ENCODE measurements at regions not wholly inside any gene's neighbourhood (a gene's known extent, or its start where the extent isn't known, plus 50 kb on each side); places are given as distances from the start of the nearest gene placed in this dataset.

DNA sequence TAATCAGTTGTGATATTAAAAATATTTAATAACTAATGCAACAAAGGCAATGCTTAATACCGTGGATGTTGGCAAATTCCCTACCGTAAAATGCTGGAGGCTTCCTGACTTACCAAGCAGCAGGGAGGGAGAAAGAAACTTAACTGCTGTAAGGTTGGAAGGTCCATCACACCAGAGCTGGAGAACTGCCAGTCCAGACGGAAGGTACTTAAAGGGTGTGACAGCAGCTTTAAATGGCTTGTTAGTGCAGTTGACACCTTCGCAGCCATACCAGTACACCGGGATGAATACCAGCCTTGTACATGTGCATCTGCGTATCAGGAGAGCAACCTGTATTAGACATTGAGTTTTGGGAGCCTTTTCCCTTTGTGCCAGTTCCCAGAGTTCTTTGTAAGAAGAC is 269.5 kb upstream of the NCAM2 start:
- FAIRE-seq: no peak

DNA sequence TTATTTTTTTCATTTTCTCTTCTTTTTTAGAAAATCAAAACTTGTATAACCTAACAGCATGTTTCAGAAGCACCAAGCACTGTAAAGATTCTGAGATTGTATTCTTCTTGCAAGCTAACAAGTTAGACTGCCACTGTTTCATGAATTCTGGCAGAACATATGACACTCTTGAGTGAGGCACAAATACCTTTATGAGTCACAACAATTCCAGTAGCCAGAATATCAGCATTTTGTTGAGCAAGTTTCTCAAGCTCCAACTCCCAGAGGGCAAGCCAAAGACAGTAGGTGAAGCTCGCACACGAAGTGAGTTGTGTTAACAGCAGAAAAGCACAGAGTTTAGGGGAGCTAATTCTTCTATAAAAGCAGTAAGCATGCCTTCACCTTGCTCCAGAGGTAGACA is 268.8 kb upstream of the NCAM2 start:
- FAIRE-seq: no peak

DNA sequence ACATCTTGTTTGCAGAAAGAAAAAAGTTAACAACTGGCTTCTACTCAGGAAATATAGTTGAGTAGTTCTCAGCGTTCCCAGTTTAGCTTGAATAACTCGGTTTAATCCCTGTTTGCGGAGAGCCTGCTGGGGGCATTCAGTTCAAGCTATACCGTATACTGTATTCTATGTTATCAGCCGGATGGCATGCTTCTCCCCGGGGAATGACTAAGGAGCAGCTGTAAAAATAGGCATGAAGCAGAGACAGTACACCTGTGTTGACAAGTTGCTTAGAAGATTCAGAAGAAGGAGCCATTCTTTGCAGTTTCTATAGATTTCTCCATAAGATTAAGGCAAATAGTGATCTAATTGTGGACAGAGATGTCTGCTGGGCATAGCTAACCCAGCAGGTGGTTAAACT is 267.8 kb upstream of the NCAM2 start:
- FAIRE-seq: no peak

DNA sequence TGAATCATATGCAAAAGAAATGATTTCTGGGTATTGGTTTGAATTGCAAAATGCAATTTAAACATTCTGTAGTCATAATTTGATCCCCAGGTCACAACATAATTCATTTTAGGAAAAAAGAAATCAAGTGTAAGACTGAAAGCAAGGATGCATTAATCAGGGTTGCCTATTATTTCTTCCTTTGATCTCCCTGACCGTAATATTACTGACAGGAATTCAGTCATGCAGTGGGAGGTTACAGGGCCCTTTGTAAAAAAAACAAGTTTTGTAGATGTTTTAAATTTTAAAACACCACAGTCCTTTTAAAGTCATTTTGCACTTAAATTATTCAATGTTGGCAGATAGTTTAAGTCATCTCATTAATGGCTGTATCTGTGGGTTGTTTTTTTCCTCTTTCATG is 263.0 kb upstream of the NCAM2 start:
- FAIRE-seq: no peak

DNA sequence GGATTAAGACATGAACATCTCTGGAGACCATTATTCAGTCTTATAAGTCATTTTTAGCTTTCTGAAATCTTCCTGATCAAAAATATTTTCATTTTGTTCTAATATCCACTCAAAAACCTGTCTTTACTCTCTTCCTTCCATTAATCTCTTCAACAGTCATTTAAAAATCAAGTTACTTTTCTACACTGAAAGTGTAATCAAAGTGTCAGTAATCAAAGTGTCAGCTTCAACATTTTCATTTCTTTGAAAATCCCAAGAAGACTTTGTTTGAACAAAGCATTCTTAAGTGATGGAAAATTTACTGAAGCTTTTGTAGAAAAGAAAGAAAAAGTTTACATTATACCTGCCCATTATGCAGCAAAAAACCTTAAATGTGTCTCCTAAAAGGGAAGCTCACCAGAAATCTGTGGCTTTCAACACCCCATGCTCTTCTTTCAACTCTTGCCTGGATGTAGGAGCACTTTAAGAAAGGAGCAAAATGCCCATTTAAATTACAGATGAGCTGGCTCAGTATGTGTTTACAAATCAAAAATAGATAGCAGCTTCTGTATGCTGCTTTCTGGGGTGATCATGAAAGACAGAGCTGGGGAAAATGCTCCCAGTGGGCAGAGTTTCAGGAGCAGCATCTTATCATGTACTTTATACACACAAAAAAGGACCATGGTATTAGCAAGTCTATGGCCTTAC is 260.8 kb upstream of the NCAM2 start:
- no peak for FAIRE-seq

DNA sequence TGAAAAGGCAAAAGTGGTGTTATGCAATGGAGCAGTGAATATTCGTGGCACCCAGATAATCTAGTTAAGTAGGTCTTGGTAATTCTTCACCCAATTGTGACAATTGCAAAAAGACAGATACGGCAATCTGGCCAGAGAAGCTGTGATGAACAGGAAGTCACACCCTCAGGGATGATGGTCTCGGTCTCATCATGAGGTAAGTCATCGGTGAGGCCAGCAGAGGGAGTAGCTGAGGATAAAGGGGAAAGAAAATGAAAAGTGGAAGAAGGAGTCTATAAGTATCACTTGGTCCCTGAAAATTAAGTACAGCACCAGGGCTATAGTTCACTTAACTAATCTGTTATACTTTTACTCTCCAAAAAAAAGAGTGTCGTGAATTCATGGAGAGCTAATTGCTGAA is 258.8 kb upstream of the NCAM2 start:
- no peak for FAIRE-seq

DNA sequence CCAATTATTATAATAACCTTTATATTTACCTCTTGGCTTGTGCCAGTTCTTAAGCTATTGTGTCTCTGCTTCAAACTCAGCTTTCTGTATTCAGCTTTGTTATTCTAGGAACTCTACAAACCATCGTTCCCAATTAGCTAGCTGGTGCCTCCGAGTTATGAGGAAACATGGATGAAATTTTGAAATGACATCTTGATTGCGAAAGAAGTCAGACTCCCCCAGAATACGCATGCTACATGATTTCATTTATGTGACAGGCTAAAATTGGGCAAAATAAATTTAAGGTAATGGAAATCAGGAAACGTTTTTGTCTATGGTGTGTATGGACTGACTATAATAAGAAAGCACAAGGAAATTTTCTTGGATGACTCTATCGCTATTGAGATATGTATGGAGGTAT is 256.8 kb upstream of the NCAM2 start:
- FAIRE-seq: no peak

DNA sequence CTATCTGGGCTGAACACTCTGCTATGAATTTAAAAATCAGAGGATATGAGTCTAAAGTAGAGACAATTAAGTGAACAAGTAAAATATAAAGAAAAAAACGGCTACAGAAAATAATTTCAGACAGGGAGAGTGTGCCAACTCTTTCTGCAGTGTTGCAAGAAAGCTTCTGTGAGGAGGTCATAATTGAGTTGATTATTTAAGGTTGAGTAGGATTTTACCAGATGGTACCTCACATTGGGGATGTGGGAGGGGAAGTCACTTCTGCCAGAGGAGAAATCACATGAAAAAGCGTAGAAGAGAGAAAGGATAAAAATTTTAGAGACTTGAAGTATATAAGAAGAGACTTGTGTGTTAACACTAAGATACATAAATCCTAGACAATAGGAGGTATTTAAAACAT is 238.0 kb upstream of the NCAM2 start:
- no peak for FAIRE-seq

DNA sequence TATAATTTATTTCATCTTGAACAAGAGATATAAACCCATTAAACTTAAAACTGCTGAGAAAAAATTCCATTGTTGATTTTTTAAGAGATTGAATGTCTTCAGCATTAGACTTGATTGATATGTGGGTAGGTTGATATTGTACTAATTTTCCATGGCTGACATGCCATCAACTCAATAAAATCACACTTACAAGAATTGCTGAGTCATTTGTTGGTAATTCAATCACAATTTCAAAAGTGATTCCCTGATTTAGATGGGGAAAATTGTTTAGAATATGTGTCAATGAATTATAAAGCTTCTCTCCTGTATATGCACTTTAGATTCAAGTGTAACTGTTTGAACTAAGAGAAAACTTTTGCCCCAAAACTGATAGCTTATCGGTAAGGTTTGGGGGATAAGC is 223.5 kb upstream of the NCAM2 start:
- no peak for FAIRE-seq

DNA sequence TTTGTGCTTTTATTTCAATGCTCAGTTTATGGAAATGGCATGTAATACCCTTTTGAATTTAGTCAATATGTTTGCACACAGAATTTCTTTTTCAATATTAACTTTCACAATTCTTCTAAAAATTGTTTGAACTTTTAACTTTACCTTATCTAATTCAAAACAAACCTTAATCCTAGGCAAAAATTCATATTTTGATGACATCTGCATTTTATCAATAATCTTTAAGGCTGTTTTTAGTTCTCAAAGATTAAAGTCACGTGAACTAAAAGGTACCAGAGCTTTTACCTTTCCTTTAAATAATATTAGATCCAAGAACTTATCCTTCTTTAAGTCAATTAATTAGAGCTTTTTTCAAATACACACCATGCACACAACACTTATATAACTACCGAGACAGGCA is 218.9 kb upstream of the NCAM2 start:
- FAIRE-seq: no peak

DNA sequence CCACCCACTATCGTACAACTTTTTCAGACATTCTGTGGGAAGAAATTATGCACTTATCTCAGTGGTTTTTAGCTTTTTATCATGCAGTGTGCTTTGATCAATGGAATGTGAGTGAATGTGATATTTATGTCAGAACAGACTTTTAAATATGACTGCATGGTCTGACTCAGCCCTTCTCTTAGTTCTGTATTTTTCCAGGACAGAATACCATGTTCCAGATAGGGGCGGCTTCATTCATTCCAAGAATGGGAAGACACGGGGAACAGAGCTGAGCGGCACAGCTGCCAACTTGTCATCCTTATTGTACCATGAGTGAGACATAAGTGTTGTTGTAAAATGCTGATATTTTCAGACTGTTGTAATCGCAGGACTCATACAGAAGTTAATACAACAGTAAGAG is 214.6 kb upstream of the NCAM2 start:
- no peak for FAIRE-seq

DNA sequence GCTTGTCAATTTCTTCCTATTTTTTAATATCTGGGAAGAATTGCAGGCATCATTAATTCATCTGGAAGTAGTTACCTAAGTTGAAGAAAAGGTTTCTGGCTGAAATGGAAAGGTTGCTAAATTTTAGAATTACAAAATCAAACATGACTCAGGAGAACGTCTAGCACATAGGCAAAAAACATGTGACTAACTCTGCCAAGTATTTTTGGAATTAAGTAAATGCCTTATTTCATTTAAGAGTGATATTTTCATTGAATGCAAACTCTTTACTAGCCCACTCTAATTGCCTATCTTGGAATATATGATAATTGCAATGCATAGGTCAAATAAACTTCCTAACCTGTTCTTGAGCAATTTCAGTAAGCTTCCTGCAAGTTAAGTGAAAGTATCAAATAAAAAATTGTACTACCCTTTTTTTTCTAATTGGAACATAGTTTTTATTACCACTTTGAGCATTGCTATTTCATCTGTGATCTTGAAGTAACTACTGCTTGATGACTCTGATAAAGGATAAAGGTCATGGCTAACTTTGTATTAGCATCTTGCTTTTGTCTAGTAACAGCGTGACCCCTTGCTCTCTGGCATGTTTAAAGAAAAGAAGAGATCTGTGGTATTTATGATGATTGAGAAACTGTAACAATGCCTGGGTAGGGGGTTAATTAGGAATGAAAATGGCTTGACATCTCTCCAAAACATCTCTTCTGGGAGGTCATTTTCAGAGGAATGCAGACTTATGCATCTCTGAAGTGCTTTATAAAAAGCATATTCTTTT is 208.3 kb upstream of the NCAM2 start:
- FAIRE-seq: no peak

DNA sequence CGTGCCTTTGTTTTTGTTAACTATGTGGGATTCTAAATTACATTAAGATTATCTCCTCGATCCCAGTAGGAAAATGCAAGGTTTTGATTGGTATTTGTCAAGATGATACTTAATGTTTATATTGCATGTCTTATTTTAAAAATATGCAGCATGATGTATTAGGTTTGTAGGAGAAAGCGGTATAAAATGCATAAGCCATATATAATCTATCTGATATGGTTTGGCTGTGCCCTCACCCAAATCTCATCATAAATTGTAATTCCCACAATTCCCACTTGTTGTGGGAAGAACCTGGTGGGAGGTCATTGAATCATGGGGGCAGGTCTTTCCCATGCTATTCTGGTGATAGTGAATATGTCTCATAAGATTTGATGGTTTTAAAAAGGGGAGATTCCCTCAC is 198.1 kb upstream of the NCAM2 start:
- FAIRE-seq: no peak

DNA sequence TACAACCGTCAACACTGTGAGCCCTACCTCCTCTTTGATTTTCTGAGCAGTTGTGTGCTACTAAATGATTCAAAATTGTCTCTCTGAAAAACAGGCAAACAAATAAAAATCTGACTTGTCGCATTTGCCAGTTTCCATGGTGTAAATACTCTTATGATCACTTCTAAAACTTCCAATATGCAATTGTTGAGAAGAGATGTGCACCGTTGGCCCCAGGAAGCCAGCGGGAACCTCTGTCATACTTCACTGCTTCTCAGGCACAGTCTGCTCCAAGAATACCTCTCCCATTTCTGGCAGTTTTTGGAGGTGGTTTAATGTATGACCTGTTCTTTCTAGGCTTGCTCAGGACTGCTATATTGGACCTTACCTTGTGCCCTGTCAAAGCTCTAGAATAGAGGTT is 196.0 kb upstream of the NCAM2 start:
- no peak for FAIRE-seq

DNA sequence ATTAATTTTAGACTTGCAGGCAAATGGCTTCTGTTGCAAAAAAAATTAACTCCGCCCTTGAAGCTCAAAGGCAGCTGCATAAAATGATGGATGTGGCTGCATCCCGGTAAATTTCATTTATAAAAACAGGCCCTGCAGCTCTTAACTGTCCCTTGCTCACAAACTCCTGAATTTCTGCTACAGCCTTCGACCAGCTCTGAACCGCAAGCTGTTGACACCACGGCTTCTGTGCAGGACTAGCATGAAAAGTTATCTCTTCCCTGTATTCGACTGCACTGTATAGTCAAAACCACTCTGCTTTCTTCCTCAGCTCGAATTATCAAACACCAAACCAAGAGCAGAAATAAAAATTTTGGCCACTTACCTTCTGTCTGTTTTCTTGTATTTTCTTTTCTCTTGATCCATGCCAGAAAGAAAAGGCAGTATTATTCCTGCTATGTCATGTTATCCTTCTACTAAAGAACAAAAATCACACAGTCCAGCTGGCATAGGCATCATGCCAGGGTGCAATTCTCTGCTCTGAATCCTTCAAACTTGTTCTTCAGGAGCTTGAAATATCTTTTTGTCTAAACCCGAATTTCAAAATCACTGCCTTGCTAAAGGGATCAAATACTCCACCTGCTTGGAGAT is 195.5 kb upstream of the NCAM2 start:
- FAIRE-seq: no peak

DNA sequence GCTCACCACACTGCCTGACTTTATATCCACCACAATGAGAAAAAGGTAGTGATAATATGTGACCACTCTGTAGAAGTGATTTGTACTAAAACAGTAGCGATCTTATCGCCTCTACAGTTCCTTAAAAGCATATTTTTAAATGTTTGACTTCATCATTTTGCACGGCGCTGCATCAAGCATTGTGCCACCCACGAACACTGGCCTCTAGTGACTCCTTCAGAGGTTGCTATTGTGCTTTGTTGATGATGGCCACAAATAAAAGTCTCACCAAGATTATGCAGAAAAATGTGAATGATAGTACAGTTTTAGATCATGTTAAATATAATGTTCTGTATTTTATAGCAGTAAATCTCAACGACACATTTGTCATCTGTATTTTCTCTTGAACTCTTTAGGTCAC is 186.5 kb upstream of the NCAM2 start:
- FAIRE-seq: no peak

DNA sequence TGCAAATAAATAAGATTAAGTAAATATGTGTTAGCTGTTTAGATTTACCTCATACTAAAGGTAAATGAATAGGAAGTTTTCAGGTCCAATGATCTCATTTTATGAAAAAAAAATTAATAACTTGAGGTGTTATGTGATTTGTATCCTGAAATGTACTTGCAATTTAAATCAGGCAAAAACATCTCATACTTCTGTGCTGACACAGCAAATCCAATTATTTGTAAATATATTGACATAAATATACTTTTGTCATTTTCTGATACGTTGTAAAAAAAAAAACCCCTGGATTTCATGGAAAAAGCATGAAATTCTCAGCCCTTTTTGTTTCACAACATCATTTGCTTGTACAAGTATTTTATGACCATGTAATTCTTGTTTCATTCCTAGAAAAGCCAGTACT is 184.1 kb upstream of the NCAM2 start:
- FAIRE-seq: no peak

DNA sequence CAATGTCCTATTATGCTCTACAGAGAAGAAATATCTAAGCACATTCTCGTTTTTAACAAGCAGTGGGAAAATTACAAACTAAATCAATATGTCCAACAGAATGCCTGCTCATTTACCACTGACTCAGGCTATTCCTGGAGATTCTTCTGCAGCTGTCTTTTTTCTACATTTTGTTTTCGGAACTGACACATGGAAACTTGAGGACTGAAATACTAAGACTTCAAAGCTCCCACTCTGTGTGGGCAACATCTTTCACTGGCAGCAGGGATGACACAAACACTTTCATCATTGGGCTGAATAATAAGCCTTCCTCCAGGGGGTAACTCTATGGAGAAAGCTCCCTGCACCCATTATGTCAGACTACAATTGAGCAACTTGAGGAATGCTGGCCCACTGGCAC is 175.5 kb upstream of the NCAM2 start:
- FAIRE-seq: no peak

DNA sequence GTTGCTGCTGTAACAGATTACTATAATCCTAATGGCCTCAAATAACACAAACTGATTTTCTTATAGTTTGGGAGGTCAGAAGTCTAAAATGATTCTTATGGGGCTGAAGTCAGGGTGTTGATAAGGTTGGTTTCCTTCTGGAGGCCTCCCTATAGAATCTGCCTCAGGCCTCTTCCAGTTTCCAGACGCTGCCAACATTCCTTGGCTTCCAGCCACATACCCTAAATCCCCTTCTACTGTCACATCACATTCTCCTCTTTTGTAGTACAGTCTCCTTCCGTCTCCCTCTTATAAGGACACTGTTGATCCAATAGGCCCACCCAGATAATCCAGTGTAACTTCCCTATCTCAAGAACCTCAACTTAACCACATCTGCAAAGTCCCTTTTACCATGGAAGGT is 145.3 kb upstream of the NCAM2 start:
- FAIRE-seq: no peak

DNA sequence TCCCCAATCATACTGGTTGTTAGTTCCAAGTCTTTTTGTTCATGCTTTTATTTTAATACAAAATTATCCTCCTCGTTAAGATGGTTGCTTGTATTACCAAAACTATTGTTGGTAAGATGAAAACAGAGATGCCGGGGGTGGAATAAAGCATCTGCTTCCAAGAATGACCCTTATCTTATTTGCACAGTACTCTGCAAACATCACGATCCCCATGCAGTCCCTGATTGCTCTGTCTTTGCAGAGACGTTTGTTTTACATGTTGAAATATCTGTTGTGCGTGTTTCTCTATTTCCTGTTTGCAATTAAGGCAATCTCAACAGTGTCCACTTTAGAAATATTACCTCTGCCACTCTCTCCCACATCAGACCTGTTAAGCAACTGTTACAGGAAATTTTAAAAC is 141.3 kb upstream of the NCAM2 start:
- no peak for FAIRE-seq

DNA sequence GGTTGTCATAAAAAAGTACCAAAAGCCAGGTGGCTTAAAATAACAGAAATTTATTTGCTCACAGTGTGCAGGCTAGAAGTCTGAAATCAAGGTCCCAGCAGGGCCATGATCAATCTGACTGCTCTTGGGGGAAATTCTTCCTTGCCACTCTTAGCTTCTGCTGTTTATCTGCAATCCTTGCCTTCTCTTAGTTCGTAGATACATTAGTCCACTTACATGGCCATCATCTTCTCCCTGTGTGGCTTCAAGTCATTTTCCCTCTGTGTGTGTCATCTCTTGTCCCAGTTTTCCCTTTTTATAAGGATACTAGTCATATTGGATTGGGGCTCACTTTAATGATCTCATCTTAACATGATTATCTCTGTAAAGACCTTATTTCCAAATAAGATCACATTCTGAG is 124.0 kb upstream of the NCAM2 start:
- FAIRE-seq: no peak

DNA sequence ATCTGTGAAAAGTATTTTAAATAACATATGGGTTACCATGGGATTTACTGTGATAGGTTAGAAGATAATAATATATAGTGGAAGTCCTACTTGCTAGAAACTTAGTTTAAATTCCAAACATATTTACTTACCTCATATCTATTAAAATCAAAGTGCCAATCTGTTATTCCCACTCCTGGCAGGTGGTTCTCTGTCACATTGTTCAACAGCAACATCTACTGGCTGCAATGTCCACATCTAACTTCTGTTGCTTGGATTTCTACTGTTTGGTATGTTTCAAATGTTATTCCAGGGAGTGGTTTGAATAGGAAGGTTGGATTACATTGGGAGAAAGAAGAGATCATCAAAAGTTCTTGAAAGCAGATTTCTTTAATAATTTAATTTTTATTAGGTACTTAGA is 122.5 kb upstream of the NCAM2 start:
- FAIRE-seq: no peak

DNA sequence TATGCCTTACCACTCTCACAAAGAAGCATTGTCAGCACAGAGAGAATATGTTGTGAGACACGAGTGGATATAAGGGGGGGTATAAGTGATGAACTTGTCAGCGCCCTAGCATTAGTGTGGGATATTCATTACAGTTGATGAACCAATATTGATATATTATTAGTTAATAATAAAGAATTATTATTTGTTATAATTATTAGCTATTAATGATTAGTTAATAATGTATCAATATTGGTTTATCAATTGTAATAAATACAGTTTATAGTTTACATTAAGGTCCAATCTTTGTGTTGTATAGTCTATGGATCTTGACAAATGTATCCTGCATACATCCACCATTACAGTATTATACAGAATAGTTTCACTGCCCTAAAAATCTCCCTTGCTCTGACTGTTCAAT is 120.2 kb upstream of the NCAM2 start:
- FAIRE-seq: no peak

Data from A204.1 (cell line).